Activated CD4-positive, alpha-beta T cell treated with anti-CD3 and anti-CD28 coated beads, Interleukin-10, Interleukin-2, amounts not matched to agents 100 ng/mL and 50 ng/mL, durations not matched to agents 16 hours and 8 hours (primary cell): ENCODE measurements at regions not wholly inside any gene's neighbourhood (a gene's known extent, or its start where the extent isn't known, plus 50 kb on each side); places are given as distances from the start of the nearest gene placed in this dataset.
"Not testable (repeated sequence)": the region's sequence is repeated elsewhere in the genome, so short reads cannot be mapped to it uniquely, and the experiment has no call there.

Source experiments
- DNase-seq: peaks from one replicate; pipeline ENCODE4 v3.0.0-alpha.2; 2020

- no peak for DNase-seq
These were observed 109.2 kb downstream of the PDGFA start for GRCh38 chr7:410395-410910.

- DNase-seq: not testable (repeated sequence)
These were observed 108.5 kb downstream of the PDGFA start for GRCh38 chr7:411116-411515.

GRCh38 chr7:411677-412312 lies 107.9 kb downstream of the PDGFA start:
- no peak for DNase-seq

- DNase-seq: no peak
These were observed 107.3 kb downstream of the PDGFA start for GRCh38 chr7:412313-412710.

GRCh38 chr7:414681-415560 lies 104.7 kb downstream of the PDGFA start:
- DNase-seq: no peak

- no peak for DNase-seq
These were observed 103.8 kb downstream of the PDGFA start for GRCh38 chr7:415646-416525.

- no peak for DNase-seq
These were observed 102.7 kb downstream of the PDGFA start for GRCh38 chr7:416761-417624.

- DNase-seq: no peak
These were observed 102.1 kb downstream of the PDGFA start for GRCh38 chr7:417625-417889.

- no peak for DNase-seq
These were observed 101.6 kb downstream of the PDGFA start for GRCh38 chr7:417973-418601.

- DNase-seq: no peak
These were observed 100.9 kb downstream of the PDGFA start for GRCh38 chr7:418636-419280.

- DNase-seq: no peak
These were observed 99.2 kb downstream of the PDGFA start for GRCh38 chr7:420142-421093.

- DNase-seq: no peak
These were observed 98.3 kb downstream of the PDGFA start for GRCh38 chr7:421136-421991.

GRCh38 chr7:422191-422885 lies 97.3 kb downstream of the PDGFA start:
- no peak for DNase-seq

GRCh38 chr7:422886-423225 lies 96.8 kb downstream of the PDGFA start:
- DNase-seq: no peak

- no peak for DNase-seq
These were observed 96.1 kb downstream of the PDGFA start for GRCh38 chr7:423312-424260.

- no peak for DNase-seq
These were observed 95.2 kb downstream of the PDGFA start for GRCh38 chr7:424301-424935.
